ENCODE measurements at regions not wholly inside any gene's neighbourhood (a gene's known extent, or its start where the extent isn't known, plus 50 kb on each side); places are given as distances from the start of the nearest gene placed in this dataset. TPM values are rescaled to one million over a fixed set of nuclear protein-coding genes. Genes with fewer than 3 reads are reported as not detected.

GRCh38 chr4:107098401-107098800, 62.3 kb upstream of the DKK2 start:
- no peak overlapping the region for H2AFZ ChIP-seq
- H3K9me2 ChIP-seq (replicated peaks; ENCODE audit: insufficient read depth), result no peaks in the 10 kb centered on the region
- H3K4me2 ChIP-seq, result no peak overlapping the region
- no peaks in the 10 kb centered on the region for H3K27me3 ChIP-seq
- no peaks in the 10 kb centered on the region for H3K79me2 ChIP-seq
- no peak for DNase-seq (ENCODE audit: low spot score)
- no peaks in the 10 kb centered on the region for H3K4me1 ChIP-seq (ENCODE audit: insufficient read depth)
- no peaks in the 10 kb centered on the region for H3K36me3 ChIP-seq (replicated peaks; ENCODE audit: insufficient read depth, low read depth)
- TF ChIP-seq, protein P1, sequence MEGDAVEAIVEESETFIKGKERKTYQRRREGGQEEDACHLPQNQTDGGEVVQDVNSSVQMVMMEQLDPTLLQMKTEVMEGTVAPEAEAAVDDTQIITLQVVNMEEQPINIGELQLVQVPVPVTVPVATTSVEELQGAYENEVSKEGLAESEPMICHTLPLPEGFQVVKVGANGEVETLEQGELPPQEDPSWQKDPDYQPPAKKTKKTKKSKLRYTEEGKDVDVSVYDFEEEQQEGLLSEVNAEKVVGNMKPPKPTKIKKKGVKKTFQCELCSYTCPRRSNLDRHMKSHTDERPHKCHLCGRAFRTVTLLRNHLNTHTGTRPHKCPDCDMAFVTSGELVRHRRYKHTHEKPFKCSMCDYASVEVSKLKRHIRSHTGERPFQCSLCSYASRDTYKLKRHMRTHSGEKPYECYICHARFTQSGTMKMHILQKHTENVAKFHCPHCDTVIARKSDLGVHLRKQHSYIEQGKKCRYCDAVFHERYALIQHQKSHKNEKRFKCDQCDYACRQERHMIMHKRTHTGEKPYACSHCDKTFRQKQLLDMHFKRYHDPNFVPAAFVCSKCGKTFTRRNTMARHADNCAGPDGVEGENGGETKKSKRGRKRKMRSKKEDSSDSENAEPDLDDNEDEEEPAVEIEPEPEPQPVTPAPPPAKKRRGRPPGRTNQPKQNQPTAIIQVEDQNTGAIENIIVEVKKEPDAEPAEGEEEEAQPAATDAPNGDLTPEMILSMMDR (IDR thresholded peaks at IDR 0.05; ENCODE audit: poor library complexity), result no peak
- TF ChIP-seq EZH2phosphoT487 (IDR thresholded peaks at IDR 0.05; ENCODE audit: low read depth, severe bottlenecking, unreplicated experiment) (no peak), EZH2 (IDR thresholded peaks at IDR 0.05; ENCODE audit: borderline replicate concordance) (no peak)
- 86% methylated on average over 2 of the region's 2 CpGs for WGBS (ENCODE audit: low lambda C conversion rate, missing lambda C conversion rate)
- H3K4me3 ChIP-seq, result no peak overlapping the region
- H3K9me3 ChIP-seq (ENCODE audit: low read depth), result no peaks in the 10 kb centered on the region
- no peak overlapping the region for H3K27ac ChIP-seq
- H4K20me1 ChIP-seq (ENCODE audit: insufficient read depth, poor library complexity, severe bottlenecking), result no peaks in the 10 kb centered on the region

DNA sequence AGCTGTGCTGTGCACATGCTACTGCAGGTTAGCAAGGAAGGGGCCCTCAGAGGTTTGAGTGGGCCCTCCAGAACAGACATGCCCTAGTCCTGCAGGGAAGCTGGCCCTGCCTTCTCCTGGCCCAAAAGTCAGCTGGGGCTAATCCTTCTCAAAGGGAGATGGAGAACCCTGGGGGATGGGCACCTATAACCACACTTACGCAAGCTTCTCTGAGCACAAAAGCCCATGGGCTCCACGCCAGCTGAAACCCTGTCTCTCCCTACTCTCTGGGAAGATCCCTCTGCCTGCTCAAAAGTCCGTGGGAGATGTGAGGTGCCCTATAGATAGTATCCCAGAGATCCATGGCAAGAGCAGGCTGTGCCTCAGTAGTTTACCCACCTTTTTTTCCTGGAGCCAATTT, 58.9 kb upstream of the DKK2 start:
- TF ChIP-seq, protein P1 (IDR thresholded peaks at IDR 0.05; ENCODE audit: poor library complexity), result no peak
- TF ChIP-seq EZH2 (IDR thresholded peaks at IDR 0.05; ENCODE audit: borderline replicate concordance) (no peak), EZH2phosphoT487 (IDR thresholded peaks at IDR 0.05; ENCODE audit: low read depth, severe bottlenecking, unreplicated experiment) (no peak)
- no peaks in the 10 kb centered on the region for H3K27me3 ChIP-seq
- H3K9me2 ChIP-seq (replicated peaks; ENCODE audit: insufficient read depth), result no peaks in the 10 kb centered on the region
- H3K36me3 ChIP-seq (replicated peaks; ENCODE audit: insufficient read depth, low read depth), result no peaks in the 10 kb centered on the region
- WGBS (ENCODE audit: low lambda C conversion rate, missing lambda C conversion rate), result 77% methylated on average over 3 of the region's 3 CpGs
- no peak overlapping the region for H2AFZ ChIP-seq
- no peak overlapping the region for H3K4me3 ChIP-seq
- H3K4me2 ChIP-seq, result no peak overlapping the region
- peak; percentile 11 for DNase-seq (ENCODE audit: low spot score)
- no peaks in the 10 kb centered on the region for H3K9me3 ChIP-seq (ENCODE audit: low read depth)
- no peak overlapping the region for H3K27ac ChIP-seq
- no peaks in the 10 kb centered on the region for H3K4me1 ChIP-seq (ENCODE audit: insufficient read depth)
- H4K20me1 ChIP-seq (ENCODE audit: insufficient read depth, poor library complexity, severe bottlenecking), result no peaks in the 10 kb centered on the region
- H3K79me2 ChIP-seq, result no peaks in the 10 kb centered on the region

- TF ChIP-seq EZH2phosphoT487 (IDR thresholded peaks at IDR 0.05; ENCODE audit: low read depth, severe bottlenecking, unreplicated experiment), result no peak
- TF ChIP-seq, protein P1 (IDR thresholded peaks at IDR 0.05; ENCODE audit: poor library complexity), result peak; percentile 43
- no peaks in the 10 kb centered on the region for H3K9me3 ChIP-seq (ENCODE audit: low read depth)
- H3K79me2 ChIP-seq, result no peaks in the 10 kb centered on the region
These were observed 58.2 kb upstream of the DKK2 start for GRCh38 chr4:107094332-107094731.

More at GRCh38 chr4:107094332-107094731, 58.2 kb upstream of the DKK2 start:
- DNase-seq (ENCODE audit: low spot score), result peak; percentile 10
- H3K4me2 ChIP-seq, result no peak overlapping the region
- no peaks in the 10 kb centered on the region for H3K36me3 ChIP-seq (replicated peaks; ENCODE audit: insufficient read depth, low read depth)
- H3K9me2 ChIP-seq (replicated peaks; ENCODE audit: insufficient read depth), result no peaks in the 10 kb centered on the region
- H3K4me1 ChIP-seq (ENCODE audit: insufficient read depth), result no peaks in the 10 kb centered on the region
- no peaks in the 10 kb centered on the region for H3K27me3 ChIP-seq
- H3K4me3 ChIP-seq, result no peak overlapping the region
- no peak overlapping the region for H3K27ac ChIP-seq
- H4K20me1 ChIP-seq (ENCODE audit: insufficient read depth, poor library complexity, severe bottlenecking), result no peaks in the 10 kb centered on the region
- H2AFZ ChIP-seq, result no peak overlapping the region
- WGBS (ENCODE audit: low lambda C conversion rate, missing lambda C conversion rate), result 93% methylated on average over 2 of the region's 2 CpGs

Small RNA genes in the stretch of these regions (small RNA-seq; reads per million reads assigned to genes)
- not detected for gene RNU6-551P

Data from hepatocyte (in vitro differentiated cells).